Bronchial epithelial cell (primary cell): ENCODE measurements at regions not wholly inside any gene's neighbourhood (a gene's known extent, or its start where the extent isn't known, plus 50 kb on each side); places are given as distances from the start of the nearest gene placed in this dataset.

ENCODE experiments used
- DNase-seq: peaks from one replicate; pipeline ENCODE4 v3.0.0-alpha.2; 2010; ENCODE audit warnings: low read depth
- FAIRE-seq: peaks from 2 replicates; lab custom pipeline; 2011; peaks lifted over from hg19 to GRCh38; lab: Jason Lieb, UNC
- H3K27me3 ChIP-seq: 2 replicates; pipeline ENCODE4 v1.5.1; 2011; ENCODE audit warnings: low read length; ENCODE audit not compliant: control insufficient read depth, insufficient read depth
- H3K36me3 ChIP-seq: 2 replicates; pipeline ENCODE4 v1.5.1; 2011; ENCODE audit warnings: low read length; ENCODE audit not compliant: control insufficient read depth, insufficient read depth
- H3K4me3 ChIP-seq: 2 replicates; pipeline ENCODE4 v1.5.1; 2011; ENCODE audit warnings: mild to moderate bottlenecking, low read depth, low read length, control low read depth
- TF ChIP-seq, protein P1 (sequence below): IDR thresholded peaks from 2 replicates; pipeline ENCODE4 v1.5.1; 2011; ENCODE audit warnings: mild to moderate bottlenecking, moderate library complexity, low read length, control low read depth, inconsistent platforms; ENCODE audit not compliant: insufficient read depth, severe bottlenecking

DNA sequence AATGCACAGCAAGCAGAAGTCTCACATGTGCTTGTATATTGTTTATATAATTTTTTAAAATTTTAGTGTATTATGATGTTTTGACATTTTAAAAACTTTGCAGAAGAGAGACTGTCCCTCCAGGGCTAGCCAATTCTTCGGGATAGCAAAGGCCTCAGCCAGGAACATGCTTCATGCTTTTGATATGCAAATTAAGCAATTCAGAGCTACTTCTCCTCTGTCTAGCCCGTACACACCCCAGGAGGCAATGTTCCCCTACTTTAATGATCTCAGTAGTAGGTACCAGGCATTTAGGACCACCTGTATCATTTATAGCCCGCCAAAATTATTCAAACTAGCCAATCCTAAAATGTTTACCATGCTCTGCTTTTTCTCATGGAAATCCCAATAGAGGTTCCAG, 1116.2 kb downstream of the OLFM4 start:
- H3K4me3 ChIP-seq = no peak overlapping the region
- TF ChIP-seq, protein P1, sequence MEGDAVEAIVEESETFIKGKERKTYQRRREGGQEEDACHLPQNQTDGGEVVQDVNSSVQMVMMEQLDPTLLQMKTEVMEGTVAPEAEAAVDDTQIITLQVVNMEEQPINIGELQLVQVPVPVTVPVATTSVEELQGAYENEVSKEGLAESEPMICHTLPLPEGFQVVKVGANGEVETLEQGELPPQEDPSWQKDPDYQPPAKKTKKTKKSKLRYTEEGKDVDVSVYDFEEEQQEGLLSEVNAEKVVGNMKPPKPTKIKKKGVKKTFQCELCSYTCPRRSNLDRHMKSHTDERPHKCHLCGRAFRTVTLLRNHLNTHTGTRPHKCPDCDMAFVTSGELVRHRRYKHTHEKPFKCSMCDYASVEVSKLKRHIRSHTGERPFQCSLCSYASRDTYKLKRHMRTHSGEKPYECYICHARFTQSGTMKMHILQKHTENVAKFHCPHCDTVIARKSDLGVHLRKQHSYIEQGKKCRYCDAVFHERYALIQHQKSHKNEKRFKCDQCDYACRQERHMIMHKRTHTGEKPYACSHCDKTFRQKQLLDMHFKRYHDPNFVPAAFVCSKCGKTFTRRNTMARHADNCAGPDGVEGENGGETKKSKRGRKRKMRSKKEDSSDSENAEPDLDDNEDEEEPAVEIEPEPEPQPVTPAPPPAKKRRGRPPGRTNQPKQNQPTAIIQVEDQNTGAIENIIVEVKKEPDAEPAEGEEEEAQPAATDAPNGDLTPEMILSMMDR = no peak
- H3K36me3 ChIP-seq = no peaks in the 10 kb centered on the region
- DNase-seq = no peak
- H3K27me3 ChIP-seq = no peaks in the 10 kb centered on the region
- no peak for FAIRE-seq

DNA sequence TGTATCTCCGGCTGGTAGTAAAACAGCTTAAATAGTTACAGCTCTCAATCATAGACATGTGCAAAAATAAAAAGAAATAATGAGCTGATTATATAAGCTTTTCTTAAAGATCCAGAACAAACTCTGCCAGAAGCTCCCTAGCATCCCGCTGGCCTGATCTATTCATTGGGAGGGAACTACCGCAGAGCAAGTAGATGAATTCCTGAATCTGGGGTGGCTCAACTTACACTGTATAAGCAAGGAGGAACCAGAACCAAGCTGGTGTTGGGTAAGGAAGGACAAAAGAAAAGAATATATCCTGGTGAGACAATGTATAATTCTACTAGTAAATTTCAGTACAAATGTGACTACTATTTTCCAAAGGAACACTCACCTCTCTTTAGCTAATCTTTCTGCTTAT, 1122.2 kb downstream of the OLFM4 start:
- Histone ChIP-seq H3K4me3 (no peak overlapping the region), H3K36me3 (no peaks in the 10 kb centered on the region), H3K27me3 (no peaks in the 10 kb centered on the region)
- FAIRE-seq (no peak), DNase-seq (no peak)
- TF ChIP-seq, protein P1 = no peak

DNA sequence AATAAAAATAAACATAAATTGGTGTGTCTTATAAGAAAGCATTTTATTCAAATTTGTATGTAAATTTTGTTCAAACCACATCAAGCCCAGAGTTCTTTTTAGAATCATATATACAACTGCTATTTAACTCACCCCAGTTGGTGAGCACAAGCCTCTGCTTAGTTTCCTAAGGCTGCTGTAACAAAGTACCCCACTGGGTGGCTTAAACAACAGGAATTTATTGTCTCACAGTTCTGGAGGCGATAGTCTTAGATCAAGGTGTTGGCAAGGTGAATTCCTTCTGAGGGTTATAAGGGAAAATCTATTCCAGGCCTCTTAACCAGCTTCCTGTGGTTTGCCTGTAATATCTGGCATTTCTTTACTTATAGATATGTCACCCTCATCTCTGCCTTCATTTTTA, 1133.5 kb downstream of the OLFM4 start:
- FAIRE-seq = no peak
- TF ChIP-seq, protein P1 = no peak

DNA sequence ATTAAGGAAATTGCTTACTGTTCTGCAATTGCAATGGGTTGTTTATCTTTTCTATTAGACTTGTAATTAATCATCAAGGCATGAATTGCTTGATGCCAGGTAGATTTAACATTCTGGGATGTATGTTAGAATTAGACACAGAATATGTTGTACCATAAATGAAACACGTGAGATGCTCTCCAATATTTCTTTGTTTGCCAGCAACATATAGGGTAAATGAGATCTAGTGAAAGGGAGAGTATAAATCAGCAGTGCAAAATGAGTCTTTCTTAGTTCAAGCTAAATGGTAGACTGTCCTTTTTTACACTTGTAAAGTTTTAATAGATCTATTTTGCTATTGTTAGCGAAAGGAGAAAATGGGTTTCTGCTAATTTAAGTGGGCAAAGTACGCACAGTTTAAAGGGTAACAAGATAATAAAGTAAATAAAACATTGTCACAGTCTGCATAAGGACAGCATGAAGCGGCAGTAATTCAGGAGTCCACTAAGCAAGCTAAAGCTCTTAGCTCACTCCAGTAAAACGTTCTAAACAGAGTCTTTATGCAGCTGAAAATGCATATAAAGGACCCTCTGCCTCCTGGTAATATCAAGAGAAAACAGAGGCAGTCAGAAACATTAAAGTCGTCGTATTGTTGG, 1137.1 kb downstream of the OLFM4 start:
- TF ChIP-seq, protein P1 = no peak
- Histone ChIP-seq H3K27me3 (no peaks in the 10 kb centered on the region), H3K36me3 (no peaks in the 10 kb centered on the region), H3K4me3 (no peak overlapping the region)
- DNase-seq (no peak), FAIRE-seq (no peak)

More for the DNA sequence above, 1133.5 kb downstream of the OLFM4 start:
- Histone ChIP-seq H3K36me3 (no peaks in the 10 kb centered on the region), H3K4me3 (no peak overlapping the region), H3K27me3 (no peaks in the 10 kb centered on the region)
- DNase-seq = no peak

DNA sequence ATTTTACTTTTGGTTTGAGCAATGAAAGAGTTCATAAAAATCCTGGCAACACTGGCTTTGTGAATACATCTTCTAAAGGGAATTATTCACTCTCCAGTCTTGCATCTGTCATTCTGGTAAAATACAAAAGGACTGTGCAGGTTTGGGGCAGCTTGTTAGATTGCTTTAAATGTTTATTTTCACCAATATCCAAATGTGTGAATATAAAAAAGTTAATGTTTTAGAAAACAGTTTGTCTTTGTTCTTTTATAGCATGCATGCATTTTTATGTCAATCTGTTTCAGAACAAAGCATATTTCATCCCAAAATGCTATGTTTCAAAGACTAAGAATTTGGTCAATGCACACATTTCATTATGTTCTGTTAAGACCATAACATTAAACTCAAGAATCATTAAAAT, 1145.4 kb downstream of the OLFM4 start:
- H3K27me3 ChIP-seq = no peaks in the 10 kb centered on the region
- TF ChIP-seq, protein P1 = no peak
- H3K4me3 ChIP-seq = no peak overlapping the region
- FAIRE-seq = no peak
- no peaks in the 10 kb centered on the region for H3K36me3 ChIP-seq
- DNase-seq = no peak

DNA sequence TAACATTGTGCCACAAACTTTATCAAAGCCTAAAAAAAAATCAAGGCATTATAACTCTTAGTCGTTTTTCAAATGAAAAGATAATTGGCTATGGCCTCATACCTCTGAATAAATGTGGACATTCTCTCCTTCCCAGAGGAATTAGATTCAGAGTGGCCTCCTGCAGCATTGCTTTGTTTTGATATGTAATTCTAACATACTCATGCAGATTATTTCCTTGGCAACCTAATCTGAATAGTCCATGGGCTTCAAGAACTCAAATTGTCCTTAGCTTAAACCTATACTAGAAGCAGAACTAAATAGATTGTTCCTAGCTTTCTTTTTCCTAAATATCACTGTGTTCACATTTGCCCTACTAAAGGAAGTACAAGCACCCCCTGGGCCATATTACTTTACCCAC, 1146.9 kb downstream of the OLFM4 start:
- FAIRE-seq (no peak), DNase-seq (no peak)
- no peaks in the 10 kb centered on the region for H3K36me3 ChIP-seq
- no peak overlapping the region for H3K4me3 ChIP-seq
- TF ChIP-seq, protein P1 = no peak
- no peaks in the 10 kb centered on the region for H3K27me3 ChIP-seq
